Astrocyte of the cerebellum (primary cell): ENCODE measurements at regions not wholly inside any gene's neighbourhood (a gene's known extent, or its start where the extent isn't known, plus 50 kb on each side); places are given as distances from the start of the nearest gene placed in this dataset.

Experiments
- DNase-seq: peaks from one replicate; pipeline ENCODE4 v3.0.0-alpha.2; 2011; ENCODE audit warnings: low read depth
- H3K4me3 ChIP-seq: 2 replicates; pipeline ENCODE4 v1.5.1; 2011; ENCODE audit warnings: mild to moderate bottlenecking, low read depth, low read length, moderate library complexity
- in situ Hi-C: cut with HindIII; loops from 2 replicates; pipeline ENCODE4 v1.10.0; 2017; ENCODE audit warnings: low sequenced_read_pairs
- TF ChIP-seq, protein P1 (sequence below): IDR thresholded peaks from 2 replicates; pipeline ENCODE4 v1.5.1; 2012; ENCODE audit warnings: low read length, low read depth, moderate library complexity, mild to moderate bottlenecking; ENCODE audit errors: missing control alignments

DNA sequence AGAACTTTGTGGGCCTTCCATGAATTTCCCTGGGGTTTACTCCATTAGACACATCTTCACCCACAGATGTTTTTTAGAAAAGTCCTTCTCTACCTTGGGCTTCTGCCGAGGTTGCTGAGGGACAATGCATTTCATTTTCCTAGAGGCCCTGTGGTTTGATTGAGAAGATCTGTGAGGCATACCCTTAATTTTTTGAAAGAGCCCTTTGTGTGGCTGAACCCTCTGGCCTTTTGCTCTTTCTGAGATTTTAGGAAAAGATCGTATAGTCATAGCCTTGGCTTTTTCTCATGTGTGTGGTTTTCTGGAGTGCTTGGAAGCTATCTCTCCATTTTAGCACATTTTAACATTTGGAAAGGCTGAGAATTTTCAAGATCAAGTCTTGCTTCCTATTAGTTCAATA is 119.8 kb upstream of the LYZL1 start:
- H3K4me3 ChIP-seq, result no peak overlapping the region
- in situ Hi-C loops, result no loop called here
- TF ChIP-seq, protein P1, sequence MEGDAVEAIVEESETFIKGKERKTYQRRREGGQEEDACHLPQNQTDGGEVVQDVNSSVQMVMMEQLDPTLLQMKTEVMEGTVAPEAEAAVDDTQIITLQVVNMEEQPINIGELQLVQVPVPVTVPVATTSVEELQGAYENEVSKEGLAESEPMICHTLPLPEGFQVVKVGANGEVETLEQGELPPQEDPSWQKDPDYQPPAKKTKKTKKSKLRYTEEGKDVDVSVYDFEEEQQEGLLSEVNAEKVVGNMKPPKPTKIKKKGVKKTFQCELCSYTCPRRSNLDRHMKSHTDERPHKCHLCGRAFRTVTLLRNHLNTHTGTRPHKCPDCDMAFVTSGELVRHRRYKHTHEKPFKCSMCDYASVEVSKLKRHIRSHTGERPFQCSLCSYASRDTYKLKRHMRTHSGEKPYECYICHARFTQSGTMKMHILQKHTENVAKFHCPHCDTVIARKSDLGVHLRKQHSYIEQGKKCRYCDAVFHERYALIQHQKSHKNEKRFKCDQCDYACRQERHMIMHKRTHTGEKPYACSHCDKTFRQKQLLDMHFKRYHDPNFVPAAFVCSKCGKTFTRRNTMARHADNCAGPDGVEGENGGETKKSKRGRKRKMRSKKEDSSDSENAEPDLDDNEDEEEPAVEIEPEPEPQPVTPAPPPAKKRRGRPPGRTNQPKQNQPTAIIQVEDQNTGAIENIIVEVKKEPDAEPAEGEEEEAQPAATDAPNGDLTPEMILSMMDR, result no peak
- no peak for DNase-seq

DNA sequence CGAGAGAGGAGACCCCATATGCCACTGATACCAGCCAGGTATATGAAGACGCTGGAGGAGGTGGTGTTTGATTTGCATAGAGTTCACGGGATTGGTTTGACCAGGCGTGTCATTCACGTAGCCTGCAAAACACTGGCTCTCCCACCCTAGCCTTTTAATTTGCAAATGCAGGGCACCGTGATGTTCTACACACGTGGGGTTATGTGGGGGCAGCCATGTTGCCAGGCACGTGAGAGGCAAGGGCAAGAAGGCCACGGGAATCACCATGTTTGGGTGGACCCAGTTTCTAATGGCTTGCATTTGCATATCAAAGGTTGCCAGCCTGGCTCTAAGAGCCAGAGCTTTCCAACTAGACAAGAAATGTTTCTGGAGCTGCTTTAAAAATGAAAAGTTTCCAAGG is 117.2 kb upstream of the LYZL1 start:
- in situ Hi-C loops, result no loop called here
- TF ChIP-seq, protein P1, result no peak
- no peak overlapping the region for H3K4me3 ChIP-seq
- no peak for DNase-seq

DNA sequence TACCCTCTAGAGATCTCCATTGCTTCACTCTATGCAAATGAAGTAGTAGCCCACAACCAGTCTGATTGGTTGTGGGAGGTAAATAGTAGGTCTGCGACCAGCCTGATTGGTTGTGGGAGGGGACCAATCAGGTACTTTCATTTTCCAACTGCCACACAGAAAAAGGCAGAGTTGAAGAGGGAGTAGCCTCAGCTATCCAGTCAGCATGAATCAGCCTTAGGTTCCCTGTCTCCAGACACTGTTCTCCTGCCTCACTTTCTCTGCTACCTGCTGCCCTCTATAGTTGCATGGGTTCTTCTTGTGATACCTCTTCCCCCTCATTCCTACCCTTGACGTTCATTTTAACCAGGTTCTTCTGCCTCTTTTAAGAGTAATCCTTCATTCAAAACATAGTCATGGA is 114.5 kb upstream of the LYZL1 start:
- TF ChIP-seq, protein P1, result no peak
- in situ Hi-C loops, result no loop called here
- DNase-seq, result no peak
- H3K4me3 ChIP-seq, result no peak overlapping the region

DNA sequence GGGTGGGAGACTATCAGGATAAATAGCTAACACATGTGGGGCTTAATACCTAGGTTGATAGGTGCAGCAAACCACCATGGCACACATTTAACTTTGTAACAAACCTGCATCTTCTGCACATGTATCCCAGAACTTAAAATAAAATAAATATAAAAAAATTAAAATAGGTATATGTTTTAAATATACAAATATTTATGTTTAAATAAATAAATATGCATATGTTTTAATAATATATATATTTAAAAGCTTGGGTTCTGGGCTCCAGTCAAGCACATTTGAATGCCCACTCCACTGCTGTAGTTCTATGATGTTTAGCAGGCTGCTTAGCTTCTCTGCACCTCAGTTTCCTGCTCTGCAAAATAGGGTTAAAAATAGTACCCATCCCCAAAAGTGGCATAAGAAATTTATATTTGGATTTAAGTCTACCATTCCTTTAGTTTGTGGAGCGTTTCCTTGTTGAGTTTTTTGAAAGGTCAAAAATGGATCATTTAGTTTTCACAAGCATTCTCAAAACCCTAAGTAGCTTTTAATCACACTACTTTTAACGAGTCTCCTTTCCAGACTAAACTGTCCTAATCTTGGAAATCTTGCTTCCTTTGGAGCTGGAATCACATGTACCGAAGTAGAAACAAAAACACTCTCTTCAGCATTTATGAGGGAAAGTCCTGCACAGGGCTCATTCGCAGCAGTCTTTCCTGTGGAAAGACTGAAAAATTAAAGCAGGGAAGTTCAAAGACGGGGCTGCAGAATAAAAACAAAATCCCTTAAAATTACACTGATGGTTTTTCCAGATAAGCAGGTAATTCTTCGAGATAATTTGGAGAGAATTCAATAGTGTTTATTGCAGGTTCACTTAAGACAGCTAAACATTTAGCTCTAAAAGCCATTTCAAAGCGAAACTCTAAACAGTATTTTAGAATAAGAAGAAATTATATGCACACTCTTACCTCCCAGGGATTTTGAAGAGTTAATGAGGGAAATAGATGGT is 111.7 kb upstream of the LYZL1 start:
- in situ Hi-C loops, result no loop called here
- TF ChIP-seq, protein P1, result no peak
- no peak for DNase-seq
- H3K4me3 ChIP-seq, result no peak overlapping the region

DNA sequence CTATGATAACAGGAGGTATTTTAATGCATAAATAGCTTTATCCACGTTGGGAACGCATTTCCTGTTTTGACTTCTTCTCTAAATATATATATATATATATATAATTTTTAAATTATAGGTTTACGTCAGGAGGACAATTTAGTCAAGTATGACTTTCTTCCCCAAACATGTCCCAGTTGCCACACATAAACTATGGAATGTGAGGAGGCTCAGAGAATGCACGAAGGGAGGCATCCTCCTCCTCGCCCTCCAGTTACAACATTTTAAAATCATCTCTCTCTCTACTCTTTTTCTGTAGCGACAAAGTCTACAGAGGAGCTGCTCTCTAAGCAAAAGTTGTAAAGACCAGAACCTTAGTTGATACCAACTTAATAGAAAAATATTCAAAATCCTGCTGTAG is 106.9 kb upstream of the LYZL1 start:
- TF ChIP-seq, protein P1, result no peak
- H3K4me3 ChIP-seq, result no peak overlapping the region
- in situ Hi-C loops, result no loop called here
- no peak for DNase-seq

DNA sequence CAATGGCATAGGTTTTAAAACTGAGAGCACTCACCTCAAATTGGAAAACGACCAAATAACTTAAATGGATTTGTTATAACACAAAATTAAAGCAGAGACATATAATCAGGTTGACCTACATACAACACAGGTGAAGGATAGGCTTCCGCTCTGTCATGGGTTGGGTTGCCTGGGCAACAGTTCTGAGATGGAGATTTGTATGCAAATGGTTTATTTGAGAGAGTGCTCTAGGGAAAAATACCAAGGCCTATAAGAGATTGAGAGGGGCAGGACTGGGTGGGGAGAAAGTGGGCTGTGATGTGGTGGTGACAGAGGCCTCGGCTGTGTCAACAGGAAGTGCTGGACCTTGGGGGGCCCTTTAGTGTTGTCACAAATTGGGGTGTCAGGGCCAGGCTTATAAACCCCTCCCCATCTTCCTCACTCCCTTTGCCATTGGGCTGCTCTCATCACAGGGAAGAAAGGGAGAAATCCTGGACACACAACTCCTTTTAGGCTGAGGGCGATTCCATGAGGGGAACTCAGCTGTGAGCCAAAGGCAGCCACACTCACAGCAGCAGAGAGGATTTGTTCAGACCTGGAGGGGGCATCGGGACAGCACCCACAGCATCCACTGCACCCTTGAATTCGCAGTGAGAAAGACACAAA is 105.4 kb upstream of the LYZL1 start:
- in situ Hi-C loops, result no loop called here
- DNase-seq, result no peak
- TF ChIP-seq, protein P1, result no peak
- H3K4me3 ChIP-seq, result no peak overlapping the region
